ENCODE measurements at regions not wholly inside any gene's neighbourhood (a gene's known extent, or its start where the extent isn't known, plus 50 kb on each side); places are given as distances from the start of the nearest gene placed in this dataset.

- WGBS (ENCODE audit: low lambda C conversion rate) = 88% methylated on average over 2 of the region's 2 CpGs
- no peaks in the 10 kb centered on the region for H3K4me1 ChIP-seq (ENCODE audit: control insufficient read depth in 1 of 2, insufficient read depth in 2 of 2, low read depth in 1 of 2, low read length in 1 of 2)
- no peaks in the 10 kb centered on the region for H3K79me2 ChIP-seq (ENCODE audit: insufficient read depth)
- H3K27ac ChIP-seq (ENCODE audit: low read depth in 2 of 2, low read length in 1 of 2) = no peak overlapping the region
- H3F3A ChIP-seq (replicated peaks; ENCODE audit: insufficient read depth) = no peaks in the 10 kb centered on the region
- POLR2A ChIA-PET = no interaction called here
- no peaks in the 10 kb centered on the region for H3K9me2 ChIP-seq
- H3K4me2 ChIP-seq = no peak overlapping the region
- TF ChIP-seq RFX5 (IDR thresholded peaks at IDR 0.05; ENCODE audit: low read length) = no peak
- no peak for TF ChIP-seq IRF3 (IDR thresholded peaks at IDR 0.05; ENCODE audit: low read depth, low read length)
- no peak for TF ChIP-seq CHD2 (IDR thresholded peaks at IDR 0.05; ENCODE audit: low read length, partially characterized antibody)
- no peak for TF ChIP-seq USF2 (IDR thresholded peaks at IDR 0.05; ENCODE audit: borderline replicate concordance, low read depth, low read length)
- no peak for TF ChIP-seq RCOR1 (IDR thresholded peaks at IDR 0.05; ENCODE audit: low read length)
- TF ChIP-seq FOXM1 (IDR thresholded peaks at IDR 0.05; ENCODE audit: low read depth) = no peak
- TF ChIP-seq PBX3 (IDR thresholded peaks at IDR 0.05) = no peak
- TF ChIP-seq MAX (IDR thresholded peaks at IDR 0.05; ENCODE audit: low read depth) = no peak
- TF ChIP-seq JUND (IDR thresholded peaks at IDR 0.05) = no peak
- no peak for TF ChIP-seq TEAD4 (IDR thresholded peaks at IDR 0.05; ENCODE audit: borderline replicate concordance, insufficient read depth)
- no peak for TF ChIP-seq TAF1 (IDR thresholded peaks at IDR 0.05; ENCODE audit: borderline replicate concordance, low read depth, low read length)
- no peak for TF ChIP-seq USF1 (IDR thresholded peaks at IDR 0.05; ENCODE audit: borderline replicate concordance, low read depth)
- TF ChIP-seq YY1 (IDR thresholded peaks at IDR 0.05; ENCODE audit: low read depth) = no peak
- no peak for TF ChIP-seq RXRA (IDR thresholded peaks at IDR 0.05; ENCODE audit: borderline replicate concordance, low read depth)
- no peak overlapping the region for H2AFZ ChIP-seq (ENCODE audit: low read depth)
- CTCF ChIA-PET = interaction anchor here (0.7 to 3.5 kb wide), 5 partner anchors 13 to 405 kb away, joined by 3 to 36 read pairs (median 5); no protein-coding TSS in a partner anchor
- no peaks in the 10 kb centered on the region for H3K36me3 ChIP-seq (replicated peaks in 1 of 2; ENCODE audit: control insufficient read depth in 1 of 2, insufficient read depth in 2 of 2, low read length in 1 of 2)
- no peaks in the 10 kb centered on the region for H3K27me3 ChIP-seq (ENCODE audit: insufficient read depth)
- H4K20me1 ChIP-seq (ENCODE audit: insufficient read depth) = no peaks in the 10 kb centered on the region
- no peak overlapping the region for H3K4me3 ChIP-seq (ENCODE audit: low read depth in 2 of 2, low read length in 1 of 2)
- no peaks in the 10 kb centered on the region for H3K9me3 ChIP-seq
- no peak overlapping the region for H3K9ac ChIP-seq
- DNase-seq = peak; percentile 2
These were observed 92.0 kb upstream of the CCDC54 start for GRCh38 chr3:107285197-107285596.

- no peak overlapping the region for H3K4me2 ChIP-seq
- H3K9me3 ChIP-seq = no peaks in the 10 kb centered on the region
- H3K27me3 ChIP-seq (ENCODE audit: insufficient read depth) = no peaks in the 10 kb centered on the region
- TF ChIP-seq EP300 (IDR thresholded peaks at IDR 0.05; ENCODE audit: borderline replicate concordance in 1 of 2, low read depth in 1 of 2, low read length in 1 of 2) (no peak), GABPA (IDR thresholded peaks at IDR 0.05; ENCODE audit: low read depth) (no peak), FOSL2 (IDR thresholded peaks at IDR 0.05; ENCODE audit: borderline replicate concordance, low read depth) (no peak)
- H2AFZ ChIP-seq (ENCODE audit: low read depth) = no peak overlapping the region
- no peak overlapping the region for H3K27ac ChIP-seq (ENCODE audit: low read depth in 2 of 2, low read length in 1 of 2)
- ChIA-PET CTCF (no interaction called here), POLR2A (no interaction called here)
- H3K4me3 ChIP-seq (ENCODE audit: low read depth in 2 of 2, low read length in 1 of 2) = no peak overlapping the region
- H4K20me1 ChIP-seq (ENCODE audit: insufficient read depth) = no peaks in the 10 kb centered on the region
- no peaks in the 10 kb centered on the region for H3K79me2 ChIP-seq (ENCODE audit: insufficient read depth)
- no peak for DNase-seq
- H3K4me1 ChIP-seq (ENCODE audit: control insufficient read depth in 1 of 2, insufficient read depth in 2 of 2, low read depth in 1 of 2, low read length in 1 of 2) = no peaks in the 10 kb centered on the region
- no peaks in the 10 kb centered on the region for H3K36me3 ChIP-seq (replicated peaks in 1 of 2; ENCODE audit: control insufficient read depth in 1 of 2, insufficient read depth in 2 of 2, low read length in 1 of 2)
- no peaks in the 10 kb centered on the region for H3K9me2 ChIP-seq
- no peak overlapping the region for H3K9ac ChIP-seq
- H3F3A ChIP-seq (replicated peaks; ENCODE audit: insufficient read depth) = no peaks in the 10 kb centered on the region
These were observed 87.9 kb upstream of the CCDC54 start for GRCh38 chr3:107289354-107289753.

Measured in SK-N-SH (cell line).